Hepatocyte (in vitro differentiated cells): ENCODE measurements at regions not wholly inside any gene's neighbourhood (a gene's known extent, or its start where the extent isn't known, plus 50 kb on each side); places are given as distances from the start of the nearest gene placed in this dataset.

Source experiments
- CTCF ChIP-seq: fragments of 200-600 bp; sonication (generic); IDR thresholded peaks from 2 replicates; pipeline ENCODE4 v1.5.1; 2016; ENCODE audit warnings: antibody characterized with exemption, mild to moderate bottlenecking; ENCODE audit not compliant: poor library complexity
- EZH2 ChIP-seq: fragments of 200-600 bp; sonication (generic); IDR thresholded peaks from 2 replicates; pipeline ENCODE4 v1.6.1; 2016; ENCODE audit warnings: antibody characterized with exemption, mild to moderate bottlenecking, borderline replicate concordance

GRCh38 chr16:26335236-26335853, 643.6 kb downstream of the HS3ST4 start:
- TF ChIP-seq CTCF = no peak
- no peak for TF ChIP-seq EZH2
